ENCODE measurements at regions not wholly inside any gene's neighbourhood (a gene's known extent, or its start where the extent isn't known, plus 50 kb on each side); places are given as distances from the start of the nearest gene placed in this dataset.

DNA sequence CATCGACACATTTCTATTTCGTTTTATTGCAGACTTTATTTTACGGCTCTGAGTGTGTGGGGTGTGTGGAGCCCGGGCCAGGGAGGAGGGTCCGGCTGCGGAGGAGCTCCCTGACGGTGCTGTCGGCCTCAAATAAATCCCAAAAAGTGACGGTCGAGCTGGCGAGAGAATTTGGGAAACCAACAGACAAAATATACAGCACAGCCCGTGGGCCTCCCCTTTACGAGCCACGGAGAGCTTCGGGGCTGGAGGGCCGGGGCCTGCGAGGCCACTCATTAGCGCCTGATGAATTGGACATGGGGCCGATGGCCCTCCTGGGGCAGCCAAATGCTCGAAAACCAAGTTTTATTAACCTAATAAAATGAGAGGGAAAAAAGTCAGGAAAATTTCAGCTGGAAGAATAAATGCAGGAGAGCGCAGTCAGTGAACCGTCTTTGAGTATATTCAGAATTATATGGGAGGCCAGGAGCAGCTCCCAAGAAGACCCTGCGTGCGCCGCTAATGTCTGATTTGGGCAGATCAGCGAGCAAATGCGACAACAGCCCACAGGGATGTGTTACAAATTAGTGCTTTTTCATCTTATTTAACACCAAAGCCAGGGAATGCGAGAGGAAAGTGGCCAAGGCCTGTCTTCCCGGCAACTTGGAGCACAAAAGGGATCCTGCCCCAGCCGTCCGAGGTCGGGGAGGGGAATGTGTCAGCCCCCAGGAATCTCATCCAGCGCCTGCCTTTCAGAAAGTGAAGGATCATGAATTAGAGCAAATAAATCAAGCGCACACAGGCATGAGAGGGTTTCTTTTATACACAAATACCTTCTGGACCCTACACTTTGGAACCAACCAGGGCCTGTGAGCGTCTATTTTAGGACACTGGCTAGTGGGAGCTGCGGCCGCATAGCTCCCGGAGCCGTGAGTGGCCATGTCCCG lies 249.1 kb downstream of the C16orf95 start:
- no peaks in the 10 kb centered on the region for H3K4me1 ChIP-seq (ENCODE audit: insufficient read depth, low read length)
- Mint-ChIP-seq H3K9me3 (peaks cover 0 to 6% (median 0%) of the 10 kb centered on the region in 8 donors), H3K27me3 (peaks cover 21 to 27% of the 10 kb centered on the region in 2 donors), H3K27ac (no peak overlapping the region), H3K4me3 (no peak overlapping the region), H3K36me3 (no peaks in the 10 kb centered on the region), H3K4me1 (no peaks in the 10 kb centered on the region)
- H3K9me3 ChIP-seq (ENCODE audit: control insufficient read depth in 1 of 2, low read length in 2 of 2): no peaks in the 10 kb centered on the region
- POLR2A ChIA-PET (ENCODE audit: partially characterized antibody): no interaction called here
- intact Hi-C loops (cut with micrococcal nuclease): no loop called here
- H3K27ac ChIP-seq (ENCODE audit: low read depth, low read length): no peak overlapping the region
- no peak overlapping the region for H3K4me3 ChIP-seq (ENCODE audit: low read length in 2 of 2)
- H3K27me3 ChIP-seq (ENCODE audit: insufficient read depth, low read length): no peaks in the 10 kb centered on the region
- no peak for DNase-seq
- H3K36me3 ChIP-seq (ENCODE audit: insufficient read depth, low read length): no peaks in the 10 kb centered on the region
- CTCF ChIA-PET (ENCODE audit: partially characterized antibody): no interaction called here

DNA sequence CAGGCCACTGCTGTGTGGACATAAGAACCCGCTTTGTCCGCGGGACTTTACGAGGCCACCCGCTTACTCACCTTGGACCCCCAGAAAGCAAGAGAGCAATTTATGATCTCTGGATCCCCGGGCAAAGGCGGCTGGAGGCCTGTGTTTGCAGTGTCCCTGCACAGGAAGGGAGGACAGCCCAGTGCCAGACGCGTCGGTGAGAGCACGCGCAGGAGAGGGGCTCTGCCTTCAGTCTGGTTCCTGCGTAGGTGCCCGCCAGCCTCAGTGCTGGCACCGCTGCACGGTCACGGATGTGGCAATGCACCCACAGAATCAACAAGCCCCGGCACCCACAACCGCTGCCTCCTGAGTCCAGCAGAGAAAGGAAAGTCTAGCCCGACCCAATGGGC lies 248.4 kb downstream of the C16orf95 start:
- H3K36me3 ChIP-seq (ENCODE audit: insufficient read depth, low read length): no peaks in the 10 kb centered on the region
- Mint-ChIP-seq H3K36me3 (no peaks in the 10 kb centered on the region), H3K4me3 (no peak overlapping the region), H3K27ac (no peak overlapping the region), H3K9me3 (peaks cover 0 to 6% (median 0%) of the 10 kb centered on the region in 8 donors), H3K27me3 (peaks cover 21 to 23% of the 10 kb centered on the region in 2 donors), H3K4me1 (no peaks in the 10 kb centered on the region)
- ChIA-PET CTCF (ENCODE audit: partially characterized antibody) (no interaction called here), POLR2A (ENCODE audit: partially characterized antibody) (no interaction called here)
- H3K9me3 ChIP-seq (ENCODE audit: control insufficient read depth in 1 of 2, low read length in 2 of 2): no peaks in the 10 kb centered on the region
- no peak for DNase-seq
- H3K27ac ChIP-seq (ENCODE audit: low read depth, low read length): no peak overlapping the region
- intact Hi-C loops (cut with micrococcal nuclease): no loop called here
- H3K4me3 ChIP-seq (ENCODE audit: low read length in 2 of 2): no peak overlapping the region
- H3K4me1 ChIP-seq (ENCODE audit: insufficient read depth, low read length): no peaks in the 10 kb centered on the region
- no peaks in the 10 kb centered on the region for H3K27me3 ChIP-seq (ENCODE audit: insufficient read depth, low read length)

DNA sequence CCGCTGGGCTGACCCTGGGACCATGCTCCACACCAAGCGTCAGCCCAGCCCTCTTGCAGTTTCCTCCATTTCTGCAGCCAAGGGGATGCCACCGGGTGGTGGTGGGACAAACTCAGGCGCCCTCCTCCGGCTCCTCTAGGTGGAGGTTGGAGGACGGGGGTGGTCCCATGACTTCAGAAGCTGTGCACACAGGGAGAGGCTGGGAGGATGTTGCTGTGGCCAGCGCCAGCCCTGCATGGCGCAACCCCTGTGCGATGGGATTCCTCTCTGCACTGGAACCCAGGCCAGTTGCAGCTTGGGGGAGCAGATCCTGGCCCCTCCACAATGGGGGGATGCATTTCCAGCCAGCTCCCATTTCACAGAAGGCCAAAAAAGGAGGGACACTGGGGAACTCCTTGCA lies 246.5 kb downstream of the C16orf95 start:
- Histone ChIP-seq H3K4me3 (ENCODE audit: low read length in 2 of 2) (no peak overlapping the region), H3K4me1 (ENCODE audit: insufficient read depth, low read length) (no peaks in the 10 kb centered on the region), H3K9me3 (ENCODE audit: control insufficient read depth in 1 of 2, low read length in 2 of 2) (no peaks in the 10 kb centered on the region), H3K36me3 (ENCODE audit: insufficient read depth, low read length) (no peaks in the 10 kb centered on the region), H3K27ac (ENCODE audit: low read depth, low read length) (no peak overlapping the region), H3K27me3 (ENCODE audit: insufficient read depth, low read length) (no peaks in the 10 kb centered on the region)
- Mint-ChIP-seq H3K36me3 (no peaks in the 10 kb centered on the region), H3K4me1 (no peaks in the 10 kb centered on the region), H3K9me3 (peaks cover 0 to 6% (median 0%) of the 10 kb centered on the region in 8 donors), H3K4me3 (no peak overlapping the region), H3K27ac (no peak overlapping the region), H3K27me3 (peaks cover 9 to 10% of the 10 kb centered on the region in 2 donors)
- ChIA-PET POLR2A (ENCODE audit: partially characterized antibody) (no interaction called here), CTCF (ENCODE audit: partially characterized antibody) (no interaction called here)
- intact Hi-C loops (cut with micrococcal nuclease): no loop called here
- no peak for DNase-seq

DNA sequence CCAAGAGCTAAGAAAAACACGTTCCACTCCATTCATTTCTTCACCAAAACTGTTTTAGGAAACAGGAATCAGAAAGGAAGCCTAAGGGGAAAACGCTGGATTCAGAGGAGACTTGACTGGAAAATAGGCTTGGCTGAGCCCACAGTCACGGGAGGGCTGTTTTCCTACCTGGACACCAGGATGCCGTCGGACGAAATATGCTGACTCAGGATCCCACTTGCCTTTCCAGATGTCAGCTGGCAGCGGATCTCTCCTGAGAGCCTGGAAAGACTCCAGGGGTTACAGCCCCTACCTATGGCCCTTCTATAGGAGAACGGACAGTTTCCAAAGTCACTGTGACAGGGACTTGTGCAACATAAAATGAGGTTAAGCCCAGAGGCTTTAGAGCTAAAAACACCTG lies 245.1 kb downstream of the C16orf95 start:
- H3K27me3 Mint-ChIP-seq: peaks cover 6 to 8% of the 10 kb centered on the region in 2 donors
- ChIA-PET CTCF (ENCODE audit: partially characterized antibody) (no interaction called here), POLR2A (ENCODE audit: partially characterized antibody) (no interaction called here)
- DNase-seq: no peak
- H3K4me3 ChIP-seq (ENCODE audit: low read length in 2 of 2): no peak overlapping the region
- no peak overlapping the region for H3K4me3 Mint-ChIP-seq
- no peak overlapping the region for H3K27ac Mint-ChIP-seq
- H3K27ac ChIP-seq (ENCODE audit: low read depth, low read length): no peak overlapping the region
- no peaks in the 10 kb centered on the region for H3K36me3 ChIP-seq (ENCODE audit: insufficient read depth, low read length)
- intact Hi-C loops (cut with micrococcal nuclease): no loop called here
- H3K9me3 ChIP-seq (ENCODE audit: control insufficient read depth in 1 of 2, low read length in 2 of 2): no peaks in the 10 kb centered on the region
- H3K4me1 ChIP-seq (ENCODE audit: insufficient read depth, low read length): no peaks in the 10 kb centered on the region
- H3K27me3 ChIP-seq (ENCODE audit: insufficient read depth, low read length): no peaks in the 10 kb centered on the region
- peaks cover 0 to 2% (median 0%) of the 10 kb centered on the region in 8 donors for H3K9me3 Mint-ChIP-seq
- no peaks in the 10 kb centered on the region for H3K36me3 Mint-ChIP-seq
- no peaks in the 10 kb centered on the region for H3K4me1 Mint-ChIP-seq

DNA sequence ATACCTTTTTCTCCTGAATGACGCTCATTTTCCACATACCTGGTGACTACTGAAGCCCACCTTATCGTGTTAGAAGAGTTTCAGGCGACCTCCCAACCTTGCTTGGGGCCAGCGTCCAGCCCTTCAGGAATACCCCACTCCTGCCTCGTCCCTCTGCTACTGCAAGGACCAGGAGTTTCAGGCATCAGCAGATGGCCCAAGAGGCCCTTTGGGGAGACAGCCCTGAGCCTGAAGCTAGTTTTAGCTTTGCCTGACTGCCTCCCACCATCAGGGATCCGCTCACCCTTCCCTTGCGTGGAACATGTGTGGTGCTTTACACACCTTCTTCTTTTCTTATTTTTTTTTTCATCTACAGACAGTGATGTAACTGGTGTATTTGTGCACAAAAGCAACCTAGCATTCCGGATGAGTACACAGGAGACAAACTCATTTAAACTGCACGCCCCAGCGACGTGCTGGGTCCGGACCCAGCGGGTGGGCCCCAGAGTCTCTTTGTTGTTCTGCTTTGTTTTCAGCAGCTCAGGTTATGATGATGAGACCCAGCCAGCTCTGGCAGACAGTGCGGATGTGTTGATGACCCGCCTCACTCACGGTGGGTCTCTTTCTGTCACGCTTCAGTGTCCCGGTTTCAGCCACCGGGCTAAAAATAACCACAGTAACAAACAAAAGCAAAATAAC lies 242.4 kb downstream of the C16orf95 start:
- intact Hi-C loops (cut with micrococcal nuclease): no loop called here
- no peak overlapping the region for H3K4me3 ChIP-seq (ENCODE audit: low read length in 2 of 2)
- Mint-ChIP-seq H3K4me1 (no peaks in the 10 kb centered on the region), H3K27ac (no peak overlapping the region), H3K4me3 (no peak overlapping the region), H3K9me3 (peaks cover 0 to 14% (median 7%) of the 10 kb centered on the region in 8 donors), H3K36me3 (no peaks in the 10 kb centered on the region), H3K27me3 (peaks cover 4 to 6% of the 10 kb centered on the region in 2 donors)
- H3K4me1 ChIP-seq (ENCODE audit: insufficient read depth, low read length): no peaks in the 10 kb centered on the region
- H3K36me3 ChIP-seq (ENCODE audit: insufficient read depth, low read length): no peaks in the 10 kb centered on the region
- ChIA-PET CTCF (ENCODE audit: partially characterized antibody) (no interaction called here), POLR2A (ENCODE audit: partially characterized antibody) (no interaction called here)
- H3K27me3 ChIP-seq (ENCODE audit: insufficient read depth, low read length): no peaks in the 10 kb centered on the region
- no peak overlapping the region for H3K27ac ChIP-seq (ENCODE audit: low read depth, low read length)
- no peak for DNase-seq
- H3K9me3 ChIP-seq (ENCODE audit: control insufficient read depth in 1 of 2, low read length in 2 of 2): no peaks in the 10 kb centered on the region

DNA sequence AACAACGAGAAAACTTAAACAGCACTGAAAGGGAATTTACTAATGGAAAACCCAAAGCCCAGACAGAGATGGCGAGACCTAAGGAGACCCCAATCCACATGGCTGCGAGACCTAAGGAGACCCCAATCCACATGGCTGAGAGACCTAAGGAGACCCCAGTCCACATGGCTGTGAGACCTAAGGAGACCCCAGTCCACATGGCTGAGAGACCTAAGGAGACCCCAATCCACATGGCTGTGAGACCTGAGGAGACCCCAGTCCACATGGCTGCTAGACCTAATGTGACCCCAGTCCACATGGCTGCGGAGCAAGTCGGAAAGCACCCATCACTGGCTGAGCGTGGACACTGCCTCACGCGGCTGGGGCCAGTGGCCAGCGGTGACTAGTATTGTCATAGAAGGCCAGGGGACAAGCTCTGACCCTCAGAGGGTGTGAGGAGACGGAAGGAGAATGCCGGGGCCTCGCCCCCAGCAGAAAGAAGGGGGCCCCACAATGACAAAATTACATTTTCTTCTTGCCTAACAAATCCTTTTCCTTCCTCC lies 241.8 kb downstream of the C16orf95 start:
- H3K9me3 ChIP-seq (ENCODE audit: control insufficient read depth in 1 of 2, low read length in 2 of 2): no peaks in the 10 kb centered on the region
- H3K4me3 Mint-ChIP-seq: no peak overlapping the region
- no peaks in the 10 kb centered on the region for H3K4me1 ChIP-seq (ENCODE audit: insufficient read depth, low read length)
- peaks cover 0 to 18% (median 10%) of the 10 kb centered on the region in 8 donors for H3K9me3 Mint-ChIP-seq
- intact Hi-C loops (cut with micrococcal nuclease): no loop called here
- no peaks in the 10 kb centered on the region for H3K36me3 ChIP-seq (ENCODE audit: insufficient read depth, low read length)
- H3K4me3 ChIP-seq (ENCODE audit: low read length in 2 of 2): no peak overlapping the region
- DNase-seq: no peak
- H3K27ac ChIP-seq (ENCODE audit: low read depth, low read length): no peak overlapping the region
- H3K27me3 ChIP-seq (ENCODE audit: insufficient read depth, low read length): no peaks in the 10 kb centered on the region
- POLR2A ChIA-PET (ENCODE audit: partially characterized antibody): no interaction called here
- H3K27me3 Mint-ChIP-seq: peaks cover 1 to 4% of the 10 kb centered on the region in 2 donors
- no peak overlapping the region for H3K27ac Mint-ChIP-seq
- CTCF ChIA-PET (ENCODE audit: partially characterized antibody): no interaction called here
- H3K4me1 Mint-ChIP-seq: no peaks in the 10 kb centered on the region
- H3K36me3 Mint-ChIP-seq: no peaks in the 10 kb centered on the region

DNA sequence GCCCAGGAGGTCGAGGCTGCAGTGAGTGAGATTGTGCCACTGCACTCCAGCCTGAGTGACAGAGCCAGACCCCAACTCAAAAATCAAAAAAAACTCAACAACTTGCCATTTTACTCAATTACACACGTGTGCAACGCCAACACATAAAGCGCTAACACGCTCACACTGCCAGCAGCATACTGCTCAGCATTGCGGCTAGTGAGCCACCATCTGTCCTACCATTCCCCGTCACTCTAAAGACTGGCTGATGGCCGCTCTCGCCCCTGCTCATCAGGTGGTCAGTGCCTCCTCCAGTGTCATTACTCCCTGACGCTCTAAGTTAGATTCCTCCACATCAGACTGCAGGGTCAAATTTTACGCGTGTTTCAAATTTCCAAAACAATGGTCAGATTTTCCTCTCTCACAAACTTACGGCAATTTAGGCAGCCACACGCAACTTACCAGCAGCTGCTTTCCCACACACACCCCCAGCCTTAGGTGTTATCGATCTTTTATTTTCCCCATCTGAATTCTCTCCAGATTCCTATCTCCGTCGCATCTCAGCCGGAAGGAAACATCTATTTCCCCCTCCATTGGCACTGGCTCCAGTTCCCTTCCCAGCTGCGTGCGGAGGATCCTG lies 240.8 kb downstream of the C16orf95 start:
- no peaks in the 10 kb centered on the region for H3K27me3 ChIP-seq (ENCODE audit: insufficient read depth, low read length)
- CTCF ChIA-PET (ENCODE audit: partially characterized antibody): no interaction called here
- no peak overlapping the region for H3K27ac Mint-ChIP-seq
- peaks cover 1 to 2% of the 10 kb centered on the region in 2 donors for H3K27me3 Mint-ChIP-seq
- H3K4me3 Mint-ChIP-seq: no peak overlapping the region
- H3K36me3 ChIP-seq (ENCODE audit: insufficient read depth, low read length): no peaks in the 10 kb centered on the region
- no peaks in the 10 kb centered on the region for H3K4me1 Mint-ChIP-seq
- POLR2A ChIA-PET (ENCODE audit: partially characterized antibody): no interaction called here
- no peak for DNase-seq
- peaks cover 0 to 28% (median 18%) of the 10 kb centered on the region in 8 donors for H3K9me3 Mint-ChIP-seq
- intact Hi-C loops (cut with micrococcal nuclease): no loop called here
- H3K4me1 ChIP-seq (ENCODE audit: insufficient read depth, low read length): no peaks in the 10 kb centered on the region
- no peaks in the 10 kb centered on the region for H3K9me3 ChIP-seq (ENCODE audit: control insufficient read depth in 1 of 2, low read length in 2 of 2)
- H3K27ac ChIP-seq (ENCODE audit: low read depth, low read length): no peak overlapping the region
- no peak overlapping the region for H3K4me3 ChIP-seq (ENCODE audit: low read length in 2 of 2)
- H3K36me3 Mint-ChIP-seq: no peaks in the 10 kb centered on the region

Data from CD4-positive, alpha-beta memory T cell (primary cell).